NCI-H2196 treated with DMSO at 0.1 percent for 48 hours (cell line): ENCODE measurements at regions not wholly inside any gene's neighbourhood (a gene's known extent, or its start where the extent isn't known, plus 50 kb on each side); places are given as distances from the start of the nearest gene placed in this dataset.

Experiments
- DNase-seq: peaks from one replicate; lab custom pipeline; 2025; ENCODE audit not compliant: unreplicated experiment; lab: John Stamatoyannopoulos, UW

DNA sequence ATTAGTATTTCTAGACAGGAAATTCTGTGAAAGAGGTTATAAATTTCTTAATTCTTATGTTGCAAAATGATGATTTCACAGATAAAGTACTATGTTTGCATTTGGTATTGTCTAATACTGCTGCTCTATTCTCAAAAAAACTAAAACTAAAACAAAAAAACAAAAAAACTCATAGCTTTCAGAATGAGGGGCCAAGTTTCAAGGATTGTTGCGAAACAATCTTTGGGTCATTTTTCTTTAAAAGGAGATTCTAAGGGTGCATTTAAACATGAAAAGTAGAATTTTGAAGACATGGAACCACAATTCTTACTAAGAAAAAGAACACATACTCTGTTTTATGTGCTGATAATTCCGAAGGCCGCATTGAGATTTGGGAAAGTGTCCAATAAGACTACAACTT lies 645.1 kb downstream of the ADGRL2 start:
- DNase-seq: no peak

DNA sequence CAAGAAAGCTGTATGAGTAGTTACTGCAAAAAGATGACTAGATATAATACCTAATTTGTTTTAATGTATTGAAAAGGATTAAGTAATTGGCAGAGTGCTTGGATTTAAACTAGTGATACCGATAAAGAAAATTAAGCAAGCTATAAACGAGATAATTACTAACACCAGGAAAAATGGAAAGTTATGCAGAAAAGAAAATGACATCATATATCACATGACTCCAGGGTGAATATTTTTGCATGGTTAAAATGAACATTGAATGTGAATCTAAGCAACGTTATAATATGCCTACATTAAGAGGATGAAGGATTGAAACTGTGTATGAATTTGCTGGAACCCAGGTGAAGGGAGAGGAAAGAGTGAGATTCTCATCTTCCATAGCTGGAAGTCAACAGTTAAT lies 644.4 kb downstream of the ADGRL2 start:
- DNase-seq: no peak

DNA sequence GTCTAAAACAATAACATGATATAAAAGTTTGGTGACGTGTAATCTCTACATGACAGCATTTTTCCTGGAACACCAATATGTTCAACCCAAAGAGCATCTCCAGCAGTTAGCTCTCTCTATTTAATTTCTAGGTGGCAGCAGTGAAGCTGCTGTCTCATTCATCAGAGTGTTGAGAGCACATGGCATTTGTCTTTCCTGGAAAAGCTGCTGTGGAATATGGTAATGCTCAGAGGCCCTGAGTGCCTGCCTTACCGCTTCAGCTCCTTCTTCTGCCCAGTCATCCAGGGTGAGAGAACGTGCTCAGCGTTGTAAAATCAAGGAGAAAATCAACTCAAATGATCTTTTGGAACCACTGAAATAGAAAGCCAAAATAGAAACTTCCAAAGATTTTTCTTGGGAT lies 640.7 kb downstream of the ADGRL2 start:
- no peak for DNase-seq

DNA sequence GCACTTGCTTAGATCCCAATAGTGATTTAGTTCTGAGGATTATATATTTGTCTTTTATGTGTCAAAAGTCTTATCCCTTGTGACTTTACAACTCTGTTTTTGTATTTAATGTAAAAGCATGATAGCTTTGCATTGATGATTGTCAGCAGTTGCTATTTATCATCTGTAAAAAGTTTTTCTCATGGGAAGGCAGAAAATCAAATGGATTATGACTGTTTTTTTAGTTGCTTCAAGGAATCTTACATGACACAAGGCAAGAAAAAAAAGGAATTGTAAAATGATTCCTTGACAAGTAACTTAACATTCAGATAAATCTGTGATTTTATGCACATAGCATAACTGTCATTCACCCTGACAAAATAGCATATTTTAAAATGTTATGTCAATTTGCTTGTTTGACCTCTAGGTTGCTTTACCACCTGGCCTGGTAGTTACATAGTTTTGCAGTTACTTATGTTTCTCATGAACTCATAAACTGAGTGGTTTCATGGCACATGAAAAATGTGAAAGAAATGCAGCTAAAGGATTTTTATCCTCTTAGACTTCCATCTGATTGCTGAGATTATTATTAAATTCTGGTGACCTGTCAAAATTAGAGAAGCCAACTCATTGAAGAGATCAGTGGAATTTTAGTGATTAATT lies 622.6 kb downstream of the ADGRL2 start:
- no peak for DNase-seq

DNA sequence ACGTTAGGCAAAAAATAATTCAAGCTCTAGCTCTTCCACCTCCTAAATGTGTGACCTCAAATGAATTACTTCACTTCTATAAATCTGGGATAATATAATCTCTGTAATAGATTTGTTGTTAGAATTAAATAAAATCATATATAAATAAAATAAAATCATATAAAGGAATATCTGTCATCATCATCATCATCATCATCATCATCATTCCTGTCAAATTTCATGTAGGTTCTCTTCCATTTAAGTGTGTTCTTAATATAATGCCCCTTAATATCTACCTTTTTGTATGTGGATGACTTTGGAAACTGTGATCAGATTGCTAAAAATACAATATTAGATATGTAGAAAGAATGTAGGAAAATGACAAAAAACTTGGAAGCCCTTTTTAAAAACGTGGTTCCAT lies 621.0 kb downstream of the ADGRL2 start:
- no peak for DNase-seq

DNA sequence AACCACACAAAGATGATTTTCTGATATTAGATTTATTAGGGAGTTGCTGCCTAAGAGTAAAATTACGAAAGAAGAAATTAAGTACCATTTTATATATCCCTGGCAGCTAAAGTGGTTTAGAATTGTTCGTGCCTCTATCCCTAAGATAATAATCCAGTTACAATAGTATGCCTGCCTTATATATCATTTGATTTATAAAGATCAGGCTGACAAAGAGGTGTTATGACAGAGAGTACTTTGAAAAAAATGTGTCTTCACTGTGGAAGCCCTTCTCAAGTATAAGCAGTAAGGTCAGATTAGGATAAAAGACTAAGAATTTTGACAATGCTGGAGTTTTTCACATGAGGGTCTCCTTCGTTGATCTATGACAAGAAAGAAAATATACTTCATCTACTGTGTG lies 619.9 kb downstream of the ADGRL2 start:
- DNase-seq: no peak

DNA sequence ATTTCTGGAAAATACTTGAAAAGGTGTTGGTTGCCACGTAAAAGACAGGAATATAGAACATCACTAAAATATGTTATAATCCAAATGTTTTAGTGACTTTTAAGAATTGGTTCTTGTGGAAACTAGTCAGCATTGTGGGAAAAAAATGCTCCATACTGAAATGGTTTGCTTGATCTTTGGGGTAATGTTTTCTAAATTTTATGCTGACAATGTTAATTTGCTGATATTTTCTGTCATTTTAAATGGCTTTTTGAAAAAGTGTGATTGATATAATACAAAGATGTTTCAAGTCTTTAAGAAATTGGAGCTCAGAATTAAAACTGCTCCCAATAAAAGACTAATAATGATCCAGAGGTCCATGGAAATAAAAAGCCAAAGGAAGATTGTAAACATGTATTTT lies 610.9 kb downstream of the ADGRL2 start:
- DNase-seq: no peak

DNA sequence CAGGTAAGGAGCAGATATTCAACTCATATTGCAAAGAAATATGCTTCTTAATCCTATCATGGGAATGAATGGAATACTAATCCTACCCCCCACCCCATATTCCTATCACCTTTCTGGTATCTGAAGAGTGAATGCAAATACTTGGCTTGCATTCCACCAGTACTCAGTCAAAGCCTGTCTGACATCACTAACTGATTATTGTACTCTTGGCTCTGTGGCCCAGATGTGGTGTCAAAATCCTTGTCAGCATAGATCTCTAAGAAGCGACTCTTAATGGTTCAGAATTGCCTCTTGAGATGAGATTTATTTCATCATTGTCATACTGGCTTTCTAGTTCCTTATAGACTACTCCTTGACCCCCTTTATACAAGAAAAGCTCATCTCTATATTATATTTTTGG lies 604.6 kb downstream of the ADGRL2 start:
- no peak for DNase-seq

DNA sequence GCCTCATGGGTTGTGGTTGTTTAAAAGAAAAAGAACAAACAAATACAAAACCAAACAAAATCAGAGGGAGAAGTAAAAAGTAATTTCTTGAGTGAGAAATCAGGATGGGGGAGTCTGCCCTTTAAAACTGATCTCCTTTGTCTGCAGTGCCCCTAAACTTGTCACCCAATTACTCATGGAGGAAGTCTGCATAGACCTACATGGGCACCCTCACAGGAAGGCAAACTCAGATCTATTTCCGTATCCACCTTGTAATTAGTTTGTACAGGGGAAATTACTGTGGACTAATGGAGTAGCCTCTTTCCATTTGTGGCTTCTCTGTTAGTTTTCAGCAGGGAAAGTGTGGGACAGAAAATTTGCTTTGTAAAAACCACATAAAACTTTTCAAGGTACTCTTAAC lies 600.4 kb downstream of the ADGRL2 start:
- no peak for DNase-seq

DNA sequence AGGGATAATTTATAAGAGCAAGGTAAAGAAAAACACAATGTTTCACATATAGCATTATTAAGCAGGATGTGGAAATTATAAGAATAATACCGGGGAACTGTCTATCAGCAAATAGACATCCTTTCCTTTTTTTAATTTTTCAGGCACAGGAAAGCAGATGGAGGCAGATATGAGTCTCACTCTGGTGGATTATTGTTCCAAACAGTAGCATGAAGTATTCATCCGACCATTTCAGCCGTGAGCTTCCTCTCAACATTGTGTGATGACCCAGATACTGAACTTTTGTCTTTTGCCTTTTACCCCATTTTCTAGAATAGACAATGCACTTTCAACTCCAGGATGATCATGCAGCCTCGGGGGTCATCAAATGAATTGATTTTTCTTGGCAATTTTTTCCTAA lies 599.8 kb downstream of the ADGRL2 start:
- no peak for DNase-seq

DNA sequence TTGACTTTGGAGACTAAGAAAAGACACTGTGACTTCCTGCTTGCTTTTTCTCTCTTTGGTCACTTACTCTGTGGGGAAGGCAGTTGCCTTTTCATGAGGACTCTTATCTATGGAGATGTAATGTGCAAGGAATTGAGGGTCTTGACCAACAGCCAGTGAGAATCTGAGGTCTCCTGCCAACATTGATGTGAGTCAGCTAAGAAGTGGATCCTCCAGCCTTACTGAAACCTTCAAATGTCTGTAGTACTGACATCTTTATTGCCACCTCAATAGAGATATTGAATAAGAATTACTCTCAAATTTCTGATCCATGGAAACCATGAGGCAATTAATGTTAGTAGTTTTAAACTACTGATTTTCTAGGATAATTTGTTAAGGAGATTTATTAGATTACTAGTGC lies 598.4 kb downstream of the ADGRL2 start:
- no peak for DNase-seq

DNA sequence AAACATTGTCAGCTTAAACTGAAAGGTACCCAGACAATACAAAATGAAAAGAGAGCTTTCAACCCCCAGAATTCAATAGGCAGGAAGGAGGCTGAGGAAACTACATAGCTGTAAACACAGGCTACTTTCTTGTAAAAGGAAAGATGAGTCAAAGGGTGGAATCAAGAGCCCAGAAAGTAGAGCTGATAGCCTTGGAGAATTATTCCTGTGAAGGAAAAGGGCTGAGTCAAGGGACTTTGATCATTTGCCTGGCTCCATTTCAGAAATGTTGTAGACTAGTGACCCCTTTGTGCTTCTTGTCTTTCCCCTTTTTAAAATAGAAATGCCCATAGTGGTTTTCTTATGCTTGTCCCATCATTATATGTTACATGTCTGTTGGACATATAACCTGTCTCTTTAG lies 597.6 kb downstream of the ADGRL2 start:
- DNase-seq: no peak

DNA sequence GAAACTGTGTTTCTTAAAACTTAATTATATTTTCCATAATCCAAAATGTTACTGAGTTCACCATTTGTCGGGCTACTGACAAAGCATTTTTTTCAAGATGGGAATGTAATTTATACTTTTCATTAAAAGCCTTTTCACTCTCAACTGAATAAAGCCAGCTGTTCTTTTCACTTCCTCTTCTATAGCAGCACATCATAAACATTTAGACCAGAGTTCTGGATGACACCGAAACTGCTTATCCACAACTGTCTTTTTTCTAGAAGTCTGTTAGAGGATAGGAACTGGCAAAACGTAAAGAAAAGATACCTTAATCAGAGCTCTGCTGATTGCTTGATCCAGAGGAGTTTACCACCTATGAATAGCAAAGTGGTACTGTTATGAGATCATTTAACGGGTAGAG lies 594.7 kb downstream of the ADGRL2 start:
- DNase-seq: no peak

DNA sequence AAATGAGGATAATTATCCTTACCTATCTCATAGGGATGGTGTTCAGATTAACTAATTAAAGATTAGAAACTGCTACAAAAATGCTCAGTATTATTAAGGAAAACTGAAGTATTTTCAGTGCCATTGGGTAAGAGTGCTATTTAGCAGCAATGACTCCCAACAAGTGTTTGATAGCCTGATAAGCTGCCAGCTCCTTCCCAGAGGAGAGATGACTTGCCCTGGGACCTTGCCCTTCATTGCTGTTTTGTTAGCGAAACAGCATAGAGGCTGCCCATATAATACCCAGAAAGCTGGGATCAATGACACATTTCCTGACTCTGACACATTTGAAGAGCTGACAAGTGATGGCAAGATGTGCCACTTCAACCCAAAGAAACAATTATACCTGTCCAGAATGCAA lies 592.2 kb downstream of the ADGRL2 start:
- no peak for DNase-seq

DNA sequence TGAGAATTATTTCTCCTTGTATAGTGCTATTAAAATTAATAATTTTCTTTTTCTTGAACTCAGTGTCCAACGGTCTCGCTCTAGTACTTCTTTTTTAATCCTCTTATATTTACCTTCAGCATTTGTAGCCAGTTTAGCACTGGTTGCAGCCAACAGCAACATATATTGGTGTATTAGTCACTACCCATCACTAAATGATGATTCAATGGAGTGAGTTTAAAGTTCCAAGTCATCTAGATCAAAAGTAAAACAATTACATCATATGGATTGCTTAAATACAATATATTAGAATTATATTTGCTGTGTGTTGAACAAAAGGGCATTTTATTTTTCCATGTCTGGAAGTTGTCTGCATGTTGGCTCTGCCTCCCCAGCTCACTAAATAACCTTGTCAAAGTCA lies 591.8 kb downstream of the ADGRL2 start:
- no peak for DNase-seq

DNA sequence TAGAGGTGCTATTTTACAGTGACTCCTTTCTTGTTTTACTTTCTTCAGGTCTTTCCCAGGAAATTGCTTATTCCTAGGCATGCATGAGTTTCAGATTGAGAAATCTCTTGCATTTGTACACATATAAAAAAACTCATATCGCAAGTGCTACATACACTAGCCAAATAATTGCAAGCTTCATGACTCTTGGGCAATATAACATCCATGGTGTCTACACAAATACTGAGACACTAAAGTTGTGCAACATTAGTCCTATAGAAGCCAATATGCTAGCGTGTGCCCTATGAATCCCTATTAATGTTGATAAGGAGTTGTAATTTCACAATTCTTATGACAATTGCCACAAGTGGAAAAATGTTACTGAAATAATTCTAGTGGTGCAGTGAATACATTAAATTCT lies 591.0 kb downstream of the ADGRL2 start:
- no peak for DNase-seq

DNA sequence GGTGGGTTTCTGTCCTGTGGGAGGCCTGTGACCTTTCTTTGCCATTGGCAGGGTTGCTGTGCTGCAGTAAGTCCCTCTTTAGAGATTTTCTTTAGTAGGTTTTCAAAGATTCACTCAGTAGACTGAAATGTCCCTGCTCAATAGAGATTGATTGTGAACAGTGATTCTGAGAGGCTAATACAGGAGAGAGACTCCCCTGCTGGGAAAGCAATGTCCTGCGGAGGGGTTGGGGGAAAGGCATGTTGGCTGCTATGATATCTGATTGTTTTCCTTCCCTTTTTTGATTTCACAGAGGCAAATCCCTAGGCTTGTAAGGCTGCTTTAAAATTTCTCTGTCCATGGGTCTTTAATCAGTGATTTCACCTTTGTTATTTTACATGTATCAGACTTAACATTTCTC lies 589.9 kb downstream of the ADGRL2 start:
- no peak for DNase-seq

DNA sequence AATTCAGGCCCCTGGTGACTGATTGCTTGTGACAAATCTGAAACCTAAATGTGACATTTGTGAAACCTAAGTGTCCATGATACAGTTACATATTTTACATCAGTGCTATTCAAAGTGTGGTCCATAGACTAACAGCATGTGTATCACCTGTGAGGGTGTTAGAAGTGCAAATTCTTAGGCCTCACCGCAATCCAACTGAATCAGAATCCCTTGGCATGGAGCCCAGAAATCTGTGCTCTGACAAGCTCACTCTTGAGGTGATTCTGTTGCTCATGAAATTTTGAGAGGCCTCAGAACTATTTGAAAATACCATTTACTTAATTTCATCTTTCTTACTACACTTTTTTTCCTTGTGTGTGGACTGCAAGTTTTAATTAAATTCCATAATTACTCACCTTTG lies 587.9 kb downstream of the ADGRL2 start:
- no peak for DNase-seq

DNA sequence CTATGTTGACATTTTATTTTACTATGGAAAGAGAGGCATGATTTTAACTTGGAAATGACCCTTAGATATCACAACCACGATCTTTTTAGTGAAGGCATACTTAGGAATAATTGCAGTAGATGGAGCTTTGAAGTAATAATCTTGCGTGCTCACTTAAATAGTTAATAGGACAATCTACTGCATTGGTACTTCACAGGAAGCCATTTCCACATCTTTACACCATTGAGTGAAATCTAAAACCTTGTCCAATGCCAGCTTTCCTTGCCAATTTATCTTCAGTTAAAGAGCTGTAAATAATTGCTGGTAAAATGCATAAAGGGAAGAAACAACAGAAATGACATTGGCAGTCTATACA lies 586.3 kb downstream of the ADGRL2 start:
- no peak for DNase-seq

DNA sequence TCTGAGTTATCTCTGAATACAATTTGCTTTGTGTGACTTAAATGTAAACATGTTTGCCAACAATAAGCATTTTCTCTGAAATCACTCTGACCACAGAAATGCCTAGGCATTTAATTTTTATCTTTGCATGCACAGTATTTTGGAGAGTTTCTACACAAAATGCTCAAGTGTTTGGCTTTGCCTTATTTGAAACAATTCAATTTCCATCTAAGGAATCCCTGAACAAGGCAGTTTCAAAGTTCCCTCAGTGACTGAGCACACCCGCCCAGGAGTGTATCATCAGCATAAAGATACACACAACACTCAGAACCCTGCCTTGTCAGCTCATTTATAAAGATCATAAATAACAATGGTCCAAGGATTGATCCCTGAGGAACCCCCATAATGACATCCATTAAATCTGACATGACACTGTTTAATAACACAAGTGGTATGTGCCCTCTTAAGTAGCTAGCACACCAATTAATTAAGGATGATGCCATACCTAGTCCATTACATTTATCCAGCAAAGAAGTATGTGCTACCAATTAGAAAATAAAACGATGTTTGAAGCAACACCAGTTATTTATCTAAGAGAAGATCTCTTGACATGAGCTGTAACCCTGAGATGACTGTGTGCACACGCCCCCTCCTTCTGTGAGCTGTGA lies 585.8 kb downstream of the ADGRL2 start:
- DNase-seq: no peak

DNA sequence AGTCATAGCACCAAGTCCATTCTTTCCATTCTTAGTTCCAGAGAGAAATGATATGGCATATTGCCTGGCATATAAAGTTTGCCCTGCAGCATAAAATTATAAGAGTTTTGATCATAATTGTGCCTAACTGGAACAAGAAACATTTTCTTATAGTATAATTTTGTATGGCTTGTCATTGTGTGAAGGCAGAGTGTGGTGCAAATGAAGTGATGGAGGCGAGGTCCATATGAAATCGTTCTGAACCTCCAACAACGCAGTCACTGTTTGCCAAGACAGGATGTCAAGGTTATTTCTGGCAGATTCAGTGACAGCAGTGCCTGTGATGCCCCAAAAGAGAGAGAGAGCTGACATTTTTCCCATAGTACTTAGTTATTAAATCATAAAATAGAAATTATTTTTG lies 584.0 kb downstream of the ADGRL2 start:
- no peak for DNase-seq

DNA sequence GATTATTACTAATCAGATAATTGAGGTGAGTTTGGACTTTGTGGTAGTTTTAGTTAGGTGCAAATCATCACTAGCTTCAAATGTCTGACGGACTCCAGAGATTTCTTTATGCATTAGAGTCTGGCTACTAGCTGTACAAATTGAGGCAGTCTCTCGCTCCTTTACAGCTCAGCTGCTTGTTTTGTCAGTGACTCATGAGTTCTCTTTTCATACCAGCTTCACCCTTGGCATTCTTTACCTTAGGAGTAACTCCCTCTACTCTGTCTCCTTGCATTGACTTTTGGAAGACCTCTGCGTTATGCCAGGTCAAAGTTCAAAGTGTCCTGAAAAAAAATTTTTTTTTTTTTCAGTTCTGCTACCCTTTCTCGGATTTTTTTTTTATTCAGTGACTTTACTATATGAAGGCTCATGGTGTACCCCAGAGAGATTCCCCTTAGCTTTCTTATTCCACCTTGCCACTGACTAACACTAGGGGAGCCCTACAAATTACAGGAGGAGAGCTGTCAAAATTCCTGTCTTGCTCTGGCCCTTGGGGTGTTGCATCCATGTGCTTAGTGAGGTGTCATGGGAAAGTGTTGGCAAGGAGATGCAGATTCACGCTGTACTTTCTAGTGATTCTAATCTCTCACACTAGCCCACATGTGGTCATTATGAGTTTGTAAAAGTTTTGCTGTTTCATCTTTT lies 576.6 kb downstream of the ADGRL2 start:
- no peak for DNase-seq

DNA sequence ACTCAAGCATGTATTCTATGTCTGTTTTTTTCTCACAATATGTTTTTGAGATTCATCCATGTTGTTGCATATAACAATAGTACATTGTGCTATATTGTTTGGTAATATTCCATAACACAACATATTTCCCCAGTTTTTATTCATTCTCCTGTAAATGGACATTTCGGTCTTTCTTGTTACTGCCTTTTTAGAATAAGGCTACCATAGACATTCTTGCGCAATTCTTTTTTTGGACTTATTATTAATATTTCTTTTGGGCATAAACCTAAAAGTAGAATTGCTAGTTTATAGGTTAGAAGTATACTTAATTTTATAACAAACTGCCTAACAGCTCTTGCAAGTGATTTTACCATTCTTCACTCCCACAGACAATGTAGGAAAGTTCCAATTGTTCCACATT lies 573.0 kb downstream of the ADGRL2 start:
- DNase-seq: no peak
